ENCODE measurements at regions not wholly inside any gene's neighbourhood (a gene's known extent, or its start where the extent isn't known, plus 50 kb on each side); places are given as distances from the start of the nearest gene placed in this dataset.

GRCh38 chr17:77466140-77466539, 325.4 kb downstream of the SEC14L1 start:
- TF ChIP-seq EP300 (IDR thresholded peaks at IDR 0.05) (no peak), POLR2AphosphoS5 (IDR thresholded peaks at IDR 0.05) (no peak), POLR2A (IDR thresholded peaks at IDR 0.05) (no peak)
- TF ChIP-seq, protein P1, sequence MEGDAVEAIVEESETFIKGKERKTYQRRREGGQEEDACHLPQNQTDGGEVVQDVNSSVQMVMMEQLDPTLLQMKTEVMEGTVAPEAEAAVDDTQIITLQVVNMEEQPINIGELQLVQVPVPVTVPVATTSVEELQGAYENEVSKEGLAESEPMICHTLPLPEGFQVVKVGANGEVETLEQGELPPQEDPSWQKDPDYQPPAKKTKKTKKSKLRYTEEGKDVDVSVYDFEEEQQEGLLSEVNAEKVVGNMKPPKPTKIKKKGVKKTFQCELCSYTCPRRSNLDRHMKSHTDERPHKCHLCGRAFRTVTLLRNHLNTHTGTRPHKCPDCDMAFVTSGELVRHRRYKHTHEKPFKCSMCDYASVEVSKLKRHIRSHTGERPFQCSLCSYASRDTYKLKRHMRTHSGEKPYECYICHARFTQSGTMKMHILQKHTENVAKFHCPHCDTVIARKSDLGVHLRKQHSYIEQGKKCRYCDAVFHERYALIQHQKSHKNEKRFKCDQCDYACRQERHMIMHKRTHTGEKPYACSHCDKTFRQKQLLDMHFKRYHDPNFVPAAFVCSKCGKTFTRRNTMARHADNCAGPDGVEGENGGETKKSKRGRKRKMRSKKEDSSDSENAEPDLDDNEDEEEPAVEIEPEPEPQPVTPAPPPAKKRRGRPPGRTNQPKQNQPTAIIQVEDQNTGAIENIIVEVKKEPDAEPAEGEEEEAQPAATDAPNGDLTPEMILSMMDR (IDR thresholded peaks at IDR 0.05) = no peak

All from stomach (tissue), 4 donors.